Endothelial cell of umbilical vein (primary cell): ENCODE measurements at regions not wholly inside any gene's neighbourhood (a gene's known extent, or its start where the extent isn't known, plus 50 kb on each side); places are given as distances from the start of the nearest gene placed in this dataset.

Experiments
- BruUV-seq: library from RNA; stranded (reverse); fragments of 400-500 nt; replicated peaks from 2 replicates; lab custom pipeline; 2021; lab: Mats Ljungman, UMichigan
- CTCF ChIA-PET: fragments of 300-600, 350-600 bp; sonication (Branson Sonifier 250); formaldehyde crosslinking; loops from one replicate; lab custom pipeline; 2021; ENCODE audit warnings: antibody characterized with exemption, inconsistent platforms; lab: Charles Lee
- POLR2A ChIA-PET: fragments of 300-600, 350-600 bp; sonication (Branson Sonifier 250); formaldehyde crosslinking; loops from one replicate; lab custom pipeline; 2021; ENCODE audit warnings: antibody characterized with exemption, inconsistent platforms; lab: Charles Lee
- DNase-seq: peaks from one replicate; pipeline ENCODE4 v3.0.0-alpha.2; 2011; ENCODE audit warnings: low read depth, low spot score
- FAIRE-seq: peaks from 2 replicates; lab custom pipeline; 2011; peaks lifted over from hg19 to GRCh38; lab: Jason Lieb, UNC
- H2AFZ ChIP-seq: 2 replicates; pipeline ENCODE4 v1.6.0; 2012; ENCODE audit warnings: low read depth, low read length, control low read depth, inconsistent platforms
- H3K27ac ChIP-seq: 2 replicates; pipeline ENCODE4 v1.5.1; 2011; ENCODE audit warnings: low read depth, mild to moderate bottlenecking, control low read depth, low read length, moderate library complexity; ENCODE audit not compliant: insufficient read depth
- H3K27me3 ChIP-seq, 2 experiments: 2 replicates each; pipeline versions ENCODE4 v1.6.0 to v1.6.1; 2011; ENCODE audit warnings: low read length in 2 of 2, mixed read lengths in 1 of 2; ENCODE audit not compliant: control insufficient read depth in 2 of 2, insufficient read depth in 2 of 2
- H3K36me3 ChIP-seq, 2 experiments: 2 replicates in 1 of 2; 3 replicates in 1 of 2; pipeline ENCODE4 v1.5.1; 2011; ENCODE audit warnings: low read length in 2 of 2, mild to moderate bottlenecking in 1 of 2, moderate library complexity in 1 of 2; ENCODE audit not compliant: control insufficient read depth in 2 of 2, insufficient read depth in 2 of 2; ENCODE audit errors: extremely low read depth in 1 of 2
- H3K4me1 ChIP-seq: 3 replicates; pipeline ENCODE4 v1.5.1; 2011; ENCODE audit warnings: mild to moderate bottlenecking, low read length; ENCODE audit not compliant: control insufficient read depth, insufficient read depth; ENCODE audit errors: extremely low read depth
- H3K4me2 ChIP-seq: 2 replicates; pipeline ENCODE4 v1.6.1; 2011; ENCODE audit warnings: low read length, control low read depth, mixed read lengths; ENCODE audit not compliant: insufficient read depth
- H3K4me3 ChIP-seq, 3 experiments: fragments of 200-600 bp in 1 of 3; sonication (generic), shearing (Covaris generic) in 1 of 3; replicated peaks in 1 of 3; 2 replicates each; pipeline ENCODE4 v1.5.1; 2011 to 2016; ENCODE audit warnings: control low read depth in 3 of 3, low read length in 3 of 3, mild to moderate bottlenecking in 2 of 3, inconsistent platforms in 1 of 3, low read depth in 1 of 3, moderate library complexity in 1 of 3; ENCODE audit not compliant: insufficient read depth in 1 of 3
- H3K79me2 ChIP-seq: 2 replicates; pipeline ENCODE4 v1.6.0; 2012; ENCODE audit warnings: low read length, inconsistent platforms; ENCODE audit not compliant: control insufficient read depth, insufficient read depth
- H3K9ac ChIP-seq: replicated peaks from 2 replicates; pipeline ENCODE3; 2011; ENCODE audit warnings: low read length, control low read depth; ENCODE audit not compliant: insufficient read depth; ENCODE audit errors: extremely low read depth
- H3K9me1 ChIP-seq: replicated peaks from 3 replicates; pipeline ENCODE4 v1.6.0; 2011; ENCODE audit warnings: mild to moderate bottlenecking, low read length; ENCODE audit not compliant: control insufficient read depth, insufficient read depth; ENCODE audit errors: extremely low read depth
- H3K9me3 ChIP-seq: replicated peaks from 2 replicates; pipeline ENCODE4 v1.5.1; 2012; ENCODE audit warnings: low read length, inconsistent platforms; ENCODE audit not compliant: control insufficient read depth, insufficient read depth
- H4K20me1 ChIP-seq: replicated peaks from 2 replicates; pipeline ENCODE3; 2011; ENCODE audit warnings: mild to moderate bottlenecking, low read length; ENCODE audit not compliant: control insufficient read depth, insufficient read depth; ENCODE audit errors: extremely low read depth
- EZH2 ChIP-seq: IDR thresholded peaks from 2 replicates; pipeline ENCODE4 v1.6.1; 2012; ENCODE audit warnings: borderline replicate concordance, low read depth, mild to moderate bottlenecking, moderate library complexity, low read length, inconsistent platforms; ENCODE audit not compliant: severe bottlenecking
- FOS ChIP-seq: IDR thresholded peaks from 2 replicates; pipeline ENCODE4 v1.6.1; 2011; ENCODE audit warnings: mild to moderate bottlenecking, low read length, moderate library complexity, borderline replicate concordance; ENCODE audit not compliant: insufficient read depth
- GATA2 ChIP-seq: IDR thresholded peaks from 2 replicates; pipeline ENCODE4 v1.7.0; 2011; ENCODE audit warnings: low read depth, mild to moderate bottlenecking, moderate library complexity, mixed read lengths, low read length; ENCODE audit not compliant: insufficient read length, insufficient read depth
- JUN ChIP-seq: IDR thresholded peaks from 2 replicates; pipeline ENCODE4 v1.6.1; 2011; ENCODE audit warnings: borderline replicate concordance, low read depth; ENCODE audit not compliant: insufficient read length, insufficient read depth
- MAX ChIP-seq: IDR thresholded peaks from 2 replicates; pipeline ENCODE4 v1.6.1; 2011; ENCODE audit not compliant: insufficient read depth, insufficient read length
- POLR2A ChIP-seq: IDR thresholded peaks from 2 replicates; pipeline ENCODE4 v1.6.1; 2012; ENCODE audit warnings: low read depth, mild to moderate bottlenecking, control low read depth, low read length
- dilution Hi-C: fragments of 300-500 bp; cut with MboI; formaldehyde crosslinking; loops from one replicate; pipeline ENCODE4 v1.15.0; 2019; ENCODE audit warnings: low sequenced_read_pairs; ENCODE audit not compliant: extremely low pct_ligation_motif_present
- intact Hi-C: fragments of 100-400 bp; cut with micrococcal nuclease; formaldehyde crosslinking; loops from one replicate; pipeline ENCODE4 v1.10.0; 2022
- TF ChIP-seq, protein P1 (sequence below), 2 donors: IDR thresholded peaks; 1 replicate in 1 of 2; 2 replicates in 1 of 2; pipeline ENCODE4 v1.5.1; 2011; ENCODE audit warnings: low read length in 2 of 2, mild to moderate bottlenecking in 2 of 2, moderate library complexity in 2 of 2, control low read depth in 1 of 2, inconsistent platforms in 1 of 2, low read depth in 1 of 2; ENCODE audit not compliant: insufficient read depth in 1 of 2; ENCODE audit errors: extremely low read depth in 1 of 2

DNA sequence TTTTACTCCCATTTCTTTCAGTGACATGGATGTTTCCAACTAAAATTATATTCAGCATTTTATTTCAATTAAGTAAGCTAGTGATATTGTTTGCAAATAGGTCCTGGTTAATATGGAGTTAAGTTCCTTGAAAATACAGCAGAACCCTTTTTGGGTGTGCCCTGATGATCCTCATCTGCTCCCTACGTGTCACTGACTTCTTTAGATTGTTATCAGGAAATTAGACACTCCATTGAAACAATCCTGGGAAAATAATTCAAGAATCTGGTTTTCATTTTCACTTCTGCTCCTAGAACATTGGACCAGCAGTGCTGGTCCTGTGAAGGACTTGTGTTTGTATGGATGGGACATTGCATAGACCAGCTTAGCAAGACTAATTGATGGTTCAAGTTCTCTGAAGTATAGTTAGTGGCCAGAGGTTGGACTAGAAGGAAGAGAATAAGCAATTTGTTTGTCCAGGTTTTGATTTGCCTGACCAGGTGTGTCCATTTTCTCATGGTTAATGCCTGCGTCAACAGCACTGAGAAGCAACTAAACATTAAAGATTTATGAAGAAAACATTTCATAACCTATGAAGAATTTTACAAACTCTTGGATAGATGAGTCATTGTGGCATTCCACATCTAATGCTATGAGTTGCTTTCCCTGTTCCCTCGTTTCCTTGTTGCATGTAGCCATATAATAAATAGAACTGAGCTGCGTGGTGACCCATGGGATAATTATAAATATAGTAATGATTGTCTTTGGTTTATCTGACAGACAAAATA lies 95.8 kb downstream of the ZPLD1 start:
- DNase-seq (no peak), FAIRE-seq (no peak)
- H3K27me3 ChIP-seq = peaks cover 3 to 13% of the 10 kb centered on the region in 2 experiments
- H3K9me1 ChIP-seq = no peaks in the 10 kb centered on the region
- no peak overlapping the region for H3K27ac ChIP-seq
- BruUV-seq = no TSS peak
- no peaks in the 10 kb centered on the region for H3K36me3 ChIP-seq
- dilution Hi-C loops = no loop called here
- ChIA-PET CTCF (interaction anchor here (1.2 to 6.0 kb wide), 2 partner anchors 302 to 728 kb away, joined by 3 to 58 read pairs; no protein-coding TSS in a partner anchor), POLR2A (no interaction called here)
- no peaks in the 10 kb centered on the region for H4K20me1 ChIP-seq
- no peak overlapping the region for H3K9ac ChIP-seq
- no peaks in the 10 kb centered on the region for H3K79me2 ChIP-seq
- H3K4me3 ChIP-seq = no peak overlapping the region
- TF ChIP-seq GATA2 = no peak
- TF ChIP-seq, protein P1, sequence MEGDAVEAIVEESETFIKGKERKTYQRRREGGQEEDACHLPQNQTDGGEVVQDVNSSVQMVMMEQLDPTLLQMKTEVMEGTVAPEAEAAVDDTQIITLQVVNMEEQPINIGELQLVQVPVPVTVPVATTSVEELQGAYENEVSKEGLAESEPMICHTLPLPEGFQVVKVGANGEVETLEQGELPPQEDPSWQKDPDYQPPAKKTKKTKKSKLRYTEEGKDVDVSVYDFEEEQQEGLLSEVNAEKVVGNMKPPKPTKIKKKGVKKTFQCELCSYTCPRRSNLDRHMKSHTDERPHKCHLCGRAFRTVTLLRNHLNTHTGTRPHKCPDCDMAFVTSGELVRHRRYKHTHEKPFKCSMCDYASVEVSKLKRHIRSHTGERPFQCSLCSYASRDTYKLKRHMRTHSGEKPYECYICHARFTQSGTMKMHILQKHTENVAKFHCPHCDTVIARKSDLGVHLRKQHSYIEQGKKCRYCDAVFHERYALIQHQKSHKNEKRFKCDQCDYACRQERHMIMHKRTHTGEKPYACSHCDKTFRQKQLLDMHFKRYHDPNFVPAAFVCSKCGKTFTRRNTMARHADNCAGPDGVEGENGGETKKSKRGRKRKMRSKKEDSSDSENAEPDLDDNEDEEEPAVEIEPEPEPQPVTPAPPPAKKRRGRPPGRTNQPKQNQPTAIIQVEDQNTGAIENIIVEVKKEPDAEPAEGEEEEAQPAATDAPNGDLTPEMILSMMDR (IDR thresholded peaks at IDR 0.05; ENCODE audit: extremely low read depth in 1 of 2, insufficient read depth in 1 of 2, low read depth in 1 of 2, low read length in 2 of 2) = no peak
- no peak for TF ChIP-seq FOS
- no peak for TF ChIP-seq MAX
- no peak for TF ChIP-seq EZH2
- no peak for TF ChIP-seq POLR2A
- no peak for TF ChIP-seq JUN
- no peak overlapping the region for H3K4me2 ChIP-seq
- no peaks in the 10 kb centered on the region for H3K4me1 ChIP-seq
- H2AFZ ChIP-seq = no peak overlapping the region
- intact Hi-C loops = no loop called here
- no peaks in the 10 kb centered on the region for H3K9me3 ChIP-seq
